ENCODE measurements at regions not wholly inside any gene's neighbourhood (a gene's known extent, or its start where the extent isn't known, plus 50 kb on each side); places are given as distances from the start of the nearest gene placed in this dataset.
A peak's percentile ranks its signal among the peaks of the same experiment; 100 is the strongest.
"Not testable (repeated sequence)": the region's sequence is repeated elsewhere in the genome, so short reads cannot be mapped to it uniquely, and the experiment has no call there.

GRCh38 chr2:75303227-75303626 is 103.9 kb upstream of the TACR1 start:
- no peak for TF ChIP-seq CTCF (IDR thresholded peaks at IDR 0.05; ENCODE audit: insufficient read depth, missing control alignments)
- FAIRE-seq (no peak), DNase-seq (ENCODE audit: insufficient read length, low spot score) (no peak)

- TF ChIP-seq CTCF (IDR thresholded peaks at IDR 0.05; ENCODE audit: insufficient read depth, missing control alignments), result no peak
- FAIRE-seq (no peak), DNase-seq (ENCODE audit: insufficient read length, low spot score) (no peak)
Observed at GRCh38 chr2:75294362-75294761, 95.0 kb upstream of the TACR1 start.

- DNase-seq (ENCODE audit: insufficient read length, low spot score), result no peak
- no peak for TF ChIP-seq CTCF (IDR thresholded peaks at IDR 0.05; ENCODE audit: insufficient read depth, missing control alignments)
- FAIRE-seq, result no peak
Observed at GRCh38 chr2:75292826-75293225, 93.5 kb upstream of the TACR1 start.

GRCh38 chr2:75290600-75291150 is 91.4 kb upstream of the TACR1 start:
- DNase-seq (ENCODE audit: insufficient read length, low spot score) (no peak), FAIRE-seq (no peak)
- TF ChIP-seq CTCF (IDR thresholded peaks at IDR 0.05; ENCODE audit: insufficient read depth, missing control alignments), result peak; percentile 17

GRCh38 chr2:75289771-75290170 is 90.5 kb upstream of the TACR1 start:
- no peak for TF ChIP-seq CTCF (IDR thresholded peaks at IDR 0.05; ENCODE audit: insufficient read depth, missing control alignments)
- no peak for DNase-seq (ENCODE audit: insufficient read length, low spot score)
- FAIRE-seq, result no peak

GRCh38 chr2:75289178-75289577 is 89.9 kb upstream of the TACR1 start:
- not testable (repeated sequence) for FAIRE-seq; DNase-seq (ENCODE audit: insufficient read length, low spot score)

- no peak for TF ChIP-seq CTCF (IDR thresholded peaks at IDR 0.05; ENCODE audit: insufficient read depth, missing control alignments)
Observed at GRCh38 chr2:75288760-75289159, 89.4 kb upstream of the TACR1 start.

More at GRCh38 chr2:75288760-75289159, 89.4 kb upstream of the TACR1 start:
- DNase-seq (ENCODE audit: insufficient read length, low spot score) (no peak), FAIRE-seq (no peak)

Data from D721Med (cell line).